NOMO-1 treated with dmso at 0.1 percent for 144 hours (cell line): ENCODE measurements at regions not wholly inside any gene's neighbourhood (a gene's known extent, or its start where the extent isn't known, plus 50 kb on each side); places are given as distances from the start of the nearest gene placed in this dataset.
"Not testable (repeated sequence)": the region's sequence is repeated elsewhere in the genome, so short reads cannot be mapped to it uniquely, and the experiment has no call there.

Experiments
- DNase-seq: peaks from one replicate; lab custom pipeline; 2025; ENCODE audit not compliant: unreplicated experiment; lab: John Stamatoyannopoulos, UW

- DNase-seq, result no peak
Observed at GRCh38 chr17:56000411-56000810, 152.9 kb upstream of the ANKFN1 start.

- DNase-seq, result not testable (repeated sequence)
Observed at GRCh38 chr17:56002656-56003055, 150.6 kb upstream of the ANKFN1 start.

GRCh38 chr17:56009795-56010651, 143.3 kb upstream of the ANKFN1 start:
- no peak for DNase-seq

- DNase-seq, result no peak
Observed at GRCh38 chr17:56011406-56012131, 141.7 kb upstream of the ANKFN1 start.

- no peak for DNase-seq
Observed at GRCh38 chr17:56018211-56018610, 135.1 kb upstream of the ANKFN1 start.

GRCh38 chr17:56020369-56020768, 132.9 kb upstream of the ANKFN1 start:
- no peak for DNase-seq

- no peak for DNase-seq
Observed at GRCh38 chr17:56021681-56022190, 131.5 kb upstream of the ANKFN1 start.

GRCh38 chr17:56023851-56024250, 129.4 kb upstream of the ANKFN1 start:
- no peak for DNase-seq

GRCh38 chr17:56026915-56027314, 126.4 kb upstream of the ANKFN1 start:
- no peak for DNase-seq

GRCh38 chr17:56028837-56029236, 124.4 kb upstream of the ANKFN1 start:
- DNase-seq, result no peak

GRCh38 chr17:56030009-56030624, 123.2 kb upstream of the ANKFN1 start:
- DNase-seq, result no peak

GRCh38 chr17:56031636-56032035, 121.6 kb upstream of the ANKFN1 start:
- DNase-seq, result peak; percentile 72

GRCh38 chr17:56034197-56034635, 119.1 kb upstream of the ANKFN1 start:
- DNase-seq, result no peak

GRCh38 chr17:56038131-56038530, 115.1 kb upstream of the ANKFN1 start:
- DNase-seq, result no peak

GRCh38 chr17:56045872-56046271, 107.4 kb upstream of the ANKFN1 start:
- DNase-seq, result no peak

GRCh38 chr17:56047331-56047730, 105.9 kb upstream of the ANKFN1 start:
- DNase-seq, result no peak

- DNase-seq, result no peak
Observed at GRCh38 chr17:56057869-56058268, 95.4 kb upstream of the ANKFN1 start.

GRCh38 chr17:56064506-56064905, 88.8 kb upstream of the ANKFN1 start:
- DNase-seq, result no peak

- DNase-seq, result no peak
Observed at GRCh38 chr17:56074361-56074890, 78.8 kb upstream of the ANKFN1 start.

- no peak for DNase-seq
Observed at GRCh38 chr17:56076980-56077379, 76.3 kb upstream of the ANKFN1 start.

- no peak for DNase-seq
Observed at GRCh38 chr17:56083475-56083874, 69.8 kb upstream of the ANKFN1 start.
